COR-L47 (cell line): ENCODE measurements at regions not wholly inside any gene's neighbourhood (a gene's known extent, or its start where the extent isn't known, plus 50 kb on each side); places are given as distances from the start of the nearest gene placed in this dataset.
A peak's percentile ranks its signal among the peaks of the same experiment; 100 is the strongest.

Experiments used
- DNase-seq: peaks from one replicate; lab custom pipeline; 2025; lab: John Stamatoyannopoulos, UW

DNA sequence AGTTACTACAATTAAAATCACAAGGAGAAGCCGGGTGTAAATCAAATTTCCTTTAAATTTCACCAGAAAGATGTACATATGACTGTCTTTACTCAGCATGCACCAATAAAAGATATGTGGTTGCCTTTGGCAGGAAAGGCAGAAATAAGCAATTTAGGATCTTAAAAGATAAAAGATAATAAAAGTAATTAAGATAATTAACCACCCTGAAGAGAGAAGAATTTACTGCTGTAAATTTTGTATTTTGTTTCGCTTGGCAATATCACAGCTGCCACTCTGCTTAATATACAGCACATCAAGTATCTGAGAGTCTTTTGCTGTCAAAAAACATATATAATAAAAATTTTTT is 411.9 kb downstream of the MN1 start:
- DNase-seq = no peak

DNA sequence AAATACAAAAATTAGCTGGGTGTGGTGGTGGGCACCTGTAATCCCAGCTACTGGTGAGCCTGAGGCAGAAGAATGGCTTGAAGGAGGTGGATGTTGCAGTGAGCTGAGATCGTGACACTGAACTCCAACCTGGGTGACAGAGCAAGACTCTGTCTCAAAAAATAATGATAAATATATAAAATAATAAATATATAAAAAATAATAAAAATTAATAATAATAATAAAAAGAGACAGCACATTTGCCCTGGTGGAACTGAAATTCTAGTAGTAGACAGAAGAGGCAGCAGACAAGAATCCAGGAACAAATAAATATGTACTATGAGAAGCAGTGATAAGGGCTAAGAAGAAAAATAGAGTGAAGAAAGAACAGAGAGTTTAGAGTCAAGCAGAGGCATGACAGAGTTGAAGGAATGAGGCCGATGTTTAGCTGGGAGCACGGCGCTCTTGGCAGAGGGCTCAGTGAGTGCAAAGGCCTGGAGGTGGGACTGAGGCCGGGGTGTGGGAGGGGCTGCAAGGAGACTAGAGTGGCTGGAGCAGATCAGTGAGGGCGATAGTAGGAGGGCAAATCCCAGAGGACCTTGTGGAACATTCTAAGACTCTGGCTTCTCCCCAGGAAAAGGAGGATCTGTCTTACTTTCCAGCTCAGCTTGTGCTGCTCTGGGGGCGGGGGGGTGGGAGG is 410.3 kb downstream of the MN1 start:
- DNase-seq = no peak

DNA sequence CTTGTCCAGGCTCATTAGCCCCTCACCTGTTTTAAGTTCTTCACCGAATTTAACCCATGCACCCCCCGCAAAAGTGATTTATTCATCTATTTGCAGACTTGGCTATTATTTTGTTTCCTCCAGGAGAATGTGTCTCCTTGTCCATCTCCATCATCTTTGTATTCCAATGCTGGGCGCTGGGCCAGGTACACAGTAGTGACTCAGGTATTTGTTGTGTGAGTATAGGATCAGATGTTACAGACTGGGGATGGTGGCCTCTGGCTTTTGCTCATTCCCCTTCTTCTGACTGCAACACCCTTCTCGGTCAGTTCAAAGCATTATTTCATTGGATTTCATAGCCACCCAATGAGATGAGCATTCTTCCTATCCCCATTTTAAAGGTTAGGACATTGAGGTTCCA is 408.2 kb downstream of the MN1 start:
- DNase-seq = no peak

DNA sequence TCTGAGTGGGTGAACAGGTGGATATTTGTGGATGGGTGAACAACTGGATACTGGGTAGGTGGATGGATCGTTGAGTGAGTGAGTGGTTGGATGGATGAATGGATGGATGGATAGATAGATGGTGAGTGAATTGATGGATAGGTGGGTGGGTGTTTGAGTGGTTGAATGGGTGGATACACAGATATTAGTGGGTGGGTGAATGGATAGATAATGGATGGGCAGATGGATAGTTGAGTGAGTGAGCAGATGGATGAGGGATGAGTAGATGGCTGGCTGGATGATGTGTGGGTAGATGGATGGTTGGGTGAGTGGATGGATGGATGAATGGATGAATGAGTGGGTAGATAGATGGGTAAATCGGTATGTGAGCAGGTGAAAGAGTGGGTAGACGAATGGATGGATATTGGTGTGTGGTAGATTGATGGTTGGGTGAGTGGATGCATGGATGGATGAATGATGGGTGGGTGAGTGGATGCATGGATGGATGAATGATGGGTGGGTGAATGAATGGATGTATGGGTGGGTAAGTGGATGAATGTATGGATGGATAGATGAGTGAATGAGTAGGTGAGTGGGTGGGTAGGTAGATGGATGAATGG is 406.7 kb downstream of the MN1 start:
- DNase-seq = no peak

DNA sequence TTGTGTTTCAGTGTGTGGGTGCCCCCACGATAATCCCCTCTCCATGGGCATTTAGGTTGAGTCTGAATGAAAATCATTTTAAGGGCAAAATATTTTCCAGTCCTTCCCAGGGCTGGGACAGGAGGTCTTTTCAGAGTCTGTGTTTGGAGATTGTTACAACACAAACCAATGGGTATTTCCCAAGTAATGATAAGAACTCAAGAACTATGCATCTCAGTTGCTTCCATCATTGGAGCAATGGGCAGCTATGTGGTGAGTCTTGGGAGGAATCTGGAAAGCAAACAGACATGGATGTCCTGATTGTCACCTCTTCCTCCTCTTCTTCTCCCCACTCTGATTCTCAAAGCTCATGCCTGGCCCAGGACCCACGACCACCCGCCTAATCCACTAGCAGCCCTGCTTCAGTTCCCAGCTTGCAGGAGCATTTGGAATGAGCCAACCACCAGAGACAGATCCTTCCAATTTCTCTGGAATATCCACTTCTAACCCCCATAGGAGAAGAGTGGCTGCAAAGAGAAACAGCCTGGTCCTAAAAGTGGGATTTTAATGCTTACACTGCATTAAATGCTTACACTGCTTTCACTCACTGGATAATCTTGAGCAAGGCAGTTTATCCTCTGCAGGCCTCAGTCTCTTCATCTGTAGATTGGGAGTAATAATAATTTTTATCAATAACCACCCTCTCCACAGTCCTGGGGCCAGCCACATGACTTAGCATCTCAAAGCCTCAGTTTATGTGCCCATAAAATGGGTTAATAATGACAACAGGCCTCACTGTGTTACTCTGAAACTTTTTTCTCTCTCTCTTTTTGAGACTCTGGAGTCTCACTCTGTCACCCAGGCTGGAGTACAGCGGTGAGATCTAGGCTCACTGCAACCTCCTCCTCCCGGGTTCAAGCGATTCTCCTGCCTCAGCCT is 404.3 kb downstream of the MN1 start:
- no peak for DNase-seq

DNA sequence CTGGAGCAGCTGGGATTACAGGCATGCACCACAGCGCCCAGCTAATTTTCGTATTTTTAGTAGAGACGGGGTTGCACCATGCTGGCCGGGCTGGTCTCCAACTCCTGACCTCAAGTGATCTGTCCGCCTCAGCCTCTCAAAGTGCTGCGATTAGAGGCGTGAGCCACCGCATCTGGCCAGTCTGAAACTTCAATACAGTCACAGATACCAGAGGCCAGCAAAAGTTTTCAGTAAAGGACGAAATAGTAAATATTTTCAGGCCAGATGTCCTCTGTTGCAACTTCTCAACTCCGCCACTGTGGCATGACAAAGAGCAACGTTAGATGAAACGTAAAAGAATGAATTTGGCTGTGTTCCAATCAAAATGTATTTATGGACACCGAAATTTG is 403.6 kb downstream of the MN1 start:
- DNase-seq = no peak

DNA sequence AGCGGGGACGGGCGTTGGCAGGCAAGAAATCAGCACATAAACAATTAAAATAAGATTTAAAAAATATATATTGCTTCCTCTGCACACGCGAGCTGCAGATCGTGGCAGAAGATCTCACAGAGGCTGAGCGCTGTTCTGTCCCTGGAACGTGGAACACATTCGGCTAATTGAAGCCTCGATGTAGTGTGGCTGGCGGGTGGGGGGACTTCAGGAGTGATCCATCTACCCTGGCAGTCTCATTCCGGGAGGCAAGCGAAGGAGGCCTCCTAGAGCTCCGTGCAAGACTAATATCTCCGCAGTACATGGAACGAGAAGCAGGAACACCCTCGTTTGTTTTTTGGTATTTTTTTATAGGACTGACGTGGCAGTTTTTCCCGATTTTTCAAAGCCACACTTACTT is 402.4 kb downstream of the MN1 start:
- no peak for DNase-seq

DNA sequence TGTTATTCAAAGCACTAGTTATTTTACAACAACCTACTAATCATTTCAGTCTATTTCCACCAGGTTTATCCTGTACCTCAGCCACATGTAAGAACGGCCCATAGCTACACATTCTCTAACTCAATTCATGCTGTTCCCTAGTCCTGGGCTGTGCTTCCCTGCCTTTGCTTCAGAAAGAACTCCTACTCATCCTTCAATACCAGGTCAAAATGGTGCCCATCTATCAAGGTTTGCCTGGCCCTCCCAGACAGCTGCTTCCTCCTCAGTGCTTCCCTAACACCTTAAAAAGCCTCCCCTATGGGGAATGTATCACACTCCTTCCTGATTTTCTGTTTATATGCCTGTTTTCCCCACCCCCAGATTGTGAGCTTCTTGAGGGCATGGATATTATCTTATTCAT is 400.7 kb downstream of the MN1 start:
- no peak for DNase-seq

DNA sequence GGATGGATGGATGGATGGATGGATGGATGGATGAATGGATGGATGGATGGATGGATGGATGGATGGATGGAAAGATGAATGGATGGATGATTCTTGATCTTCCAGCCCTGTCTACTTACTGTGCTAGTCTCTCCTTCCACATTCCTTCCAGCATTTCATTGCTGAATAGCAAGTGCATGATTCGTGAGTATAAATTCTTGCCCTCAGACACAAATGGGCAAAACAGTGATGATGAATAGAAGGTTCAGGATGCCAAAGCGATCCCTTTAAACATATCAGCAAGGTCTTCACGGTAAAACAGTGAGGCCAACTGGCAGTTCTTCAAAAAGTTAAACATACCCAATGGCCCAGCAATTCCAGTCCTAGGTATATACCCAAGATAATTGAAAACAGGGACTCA is 400.2 kb downstream of the MN1 start:
- no peak for DNase-seq

DNA sequence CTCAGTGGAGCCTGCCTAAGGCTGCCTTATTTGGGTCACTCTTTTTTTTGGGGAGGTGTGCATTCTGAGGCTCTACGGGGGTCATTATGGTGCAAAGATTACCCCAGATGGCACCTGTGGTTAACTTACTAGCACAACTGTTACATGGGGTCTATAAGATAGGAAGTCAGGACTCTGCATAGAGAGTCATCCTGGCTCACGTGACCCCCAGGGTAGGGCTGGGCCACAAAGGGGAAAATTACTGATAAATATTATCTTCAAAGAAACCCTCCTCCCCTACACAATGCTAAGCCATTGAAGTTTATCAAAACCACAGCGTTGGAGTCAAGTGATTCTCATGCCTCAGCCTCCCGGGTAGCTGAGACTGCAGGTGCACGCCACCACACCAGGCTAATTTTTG is 397.1 kb downstream of the MN1 start:
- no peak for DNase-seq

DNA sequence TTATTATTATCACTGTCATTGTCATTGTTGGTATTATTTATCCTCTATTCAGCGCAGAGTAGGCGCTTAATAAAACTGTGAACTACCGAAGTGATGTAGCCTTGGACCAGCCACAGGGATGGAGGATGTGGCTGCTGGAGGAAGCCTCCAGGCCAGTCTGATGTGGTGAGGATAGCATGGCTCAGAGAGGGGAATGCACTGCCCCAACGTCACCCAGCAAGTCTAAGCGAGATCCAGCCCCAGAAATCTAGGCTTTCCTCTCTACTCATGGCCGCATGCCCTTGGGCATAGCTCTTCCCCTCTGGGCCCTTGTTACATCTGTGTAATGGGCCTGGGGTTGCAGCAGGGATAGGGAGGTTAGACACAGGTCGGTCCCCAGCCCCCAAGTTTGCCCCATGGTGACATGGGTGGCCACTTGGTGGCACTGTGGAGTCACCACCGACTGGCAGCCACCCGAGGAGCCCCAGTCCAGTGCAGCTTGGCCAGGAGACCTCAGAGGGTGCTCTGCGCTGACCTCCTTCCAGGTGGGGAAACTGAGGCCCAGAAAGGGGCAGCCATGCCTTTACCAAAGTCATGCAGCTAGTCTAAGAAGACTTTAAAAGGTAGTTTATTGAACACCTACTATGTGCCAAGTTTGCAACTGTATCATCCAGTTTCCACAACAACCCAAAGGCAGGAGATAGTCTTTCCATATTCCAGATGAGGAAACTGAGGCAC is 395.7 kb downstream of the MN1 start:
- DNase-seq = no peak

DNA sequence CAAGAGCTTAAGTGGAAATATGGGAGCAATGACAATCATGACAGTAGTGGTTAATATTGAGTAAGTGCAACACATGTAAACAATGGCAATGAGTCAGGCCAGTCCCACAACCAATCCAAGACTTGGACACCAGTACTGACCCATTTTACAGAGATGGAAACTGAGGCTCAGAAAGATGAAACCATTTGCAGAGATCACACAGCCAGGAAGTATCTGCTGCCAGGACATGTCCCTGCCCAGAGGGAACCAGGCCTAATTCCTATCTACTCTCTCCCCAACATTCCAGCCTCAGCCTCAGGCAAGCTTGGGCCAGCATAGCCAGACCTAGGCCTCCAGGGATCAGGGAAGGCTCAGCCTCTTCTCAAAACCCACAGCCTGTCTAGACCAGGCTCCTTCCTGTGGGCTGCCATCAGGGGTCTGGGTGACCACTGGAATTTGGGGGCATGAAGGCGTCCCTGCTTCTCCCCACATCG is 395.1 kb downstream of the MN1 start:
- DNase-seq = no peak

DNA sequence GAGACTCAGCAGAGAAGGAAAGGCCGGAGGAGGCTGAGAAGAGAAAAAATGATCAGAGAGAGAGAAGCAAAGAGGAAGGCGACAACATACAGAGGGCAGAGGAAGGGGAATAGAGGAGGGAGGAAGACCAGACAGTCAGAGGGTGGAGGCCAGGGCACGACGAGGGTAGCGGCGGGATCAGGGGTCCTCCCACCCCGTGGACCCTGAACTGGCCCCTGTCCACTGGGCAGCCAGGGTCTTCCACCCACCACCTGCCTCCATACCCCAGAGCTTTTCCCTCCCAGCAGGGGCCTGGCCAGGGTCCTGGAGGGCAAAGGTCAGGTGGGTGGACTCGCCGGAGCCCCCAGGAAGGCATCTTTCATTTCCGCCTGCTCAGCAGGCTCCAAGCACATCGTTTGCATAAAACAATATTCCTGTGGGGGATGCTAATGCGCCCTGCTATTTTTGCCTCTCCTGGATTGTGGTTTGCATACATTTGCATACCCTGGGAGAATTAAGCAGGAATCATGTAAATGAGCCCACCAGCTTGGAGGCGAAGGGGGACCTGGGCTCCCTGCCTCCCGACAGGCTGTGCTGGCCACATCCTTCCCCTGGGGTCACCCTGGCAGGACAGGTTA is 394.1 kb downstream of the MN1 start:
- DNase-seq = no peak

DNA sequence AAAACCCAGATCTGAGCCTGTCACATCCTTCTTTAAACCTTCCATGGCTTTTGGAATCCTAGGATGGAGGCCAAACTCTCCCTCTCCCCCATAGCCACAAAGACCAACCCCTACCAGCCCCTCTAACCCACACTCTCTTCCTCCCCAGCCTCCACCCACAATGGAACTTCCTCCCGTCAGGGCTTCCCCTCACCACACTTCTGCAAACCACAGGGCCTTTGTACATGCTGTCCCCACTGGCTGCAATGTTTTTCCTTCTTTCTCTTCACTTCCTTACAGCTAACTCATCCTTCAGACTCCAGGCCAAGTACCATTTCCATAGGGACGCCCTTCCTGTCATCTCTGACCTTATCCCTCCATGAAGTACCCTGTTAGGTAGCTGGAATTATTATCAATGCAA is 393.5 kb downstream of the MN1 start:
- no peak for DNase-seq

DNA sequence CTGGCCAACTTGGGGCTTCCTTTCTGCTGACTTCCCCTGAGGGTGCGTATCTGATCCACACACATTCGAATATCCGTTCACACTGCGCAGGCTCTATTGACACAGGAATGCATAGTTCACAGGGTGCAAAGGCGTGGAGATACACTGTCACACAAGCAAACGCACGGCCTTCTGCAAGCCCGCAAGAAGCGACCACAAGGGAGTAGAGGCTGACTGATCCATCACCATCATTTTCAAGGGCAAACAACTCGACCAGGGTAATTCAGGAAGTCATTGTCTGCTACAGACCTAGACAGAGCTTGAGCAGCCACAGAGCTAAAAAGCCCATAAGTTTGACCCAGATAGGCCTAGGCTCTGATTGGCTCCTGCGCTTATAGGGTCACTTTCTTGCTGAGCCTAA is 392.3 kb downstream of the MN1 start:
- DNase-seq = no peak

DNA sequence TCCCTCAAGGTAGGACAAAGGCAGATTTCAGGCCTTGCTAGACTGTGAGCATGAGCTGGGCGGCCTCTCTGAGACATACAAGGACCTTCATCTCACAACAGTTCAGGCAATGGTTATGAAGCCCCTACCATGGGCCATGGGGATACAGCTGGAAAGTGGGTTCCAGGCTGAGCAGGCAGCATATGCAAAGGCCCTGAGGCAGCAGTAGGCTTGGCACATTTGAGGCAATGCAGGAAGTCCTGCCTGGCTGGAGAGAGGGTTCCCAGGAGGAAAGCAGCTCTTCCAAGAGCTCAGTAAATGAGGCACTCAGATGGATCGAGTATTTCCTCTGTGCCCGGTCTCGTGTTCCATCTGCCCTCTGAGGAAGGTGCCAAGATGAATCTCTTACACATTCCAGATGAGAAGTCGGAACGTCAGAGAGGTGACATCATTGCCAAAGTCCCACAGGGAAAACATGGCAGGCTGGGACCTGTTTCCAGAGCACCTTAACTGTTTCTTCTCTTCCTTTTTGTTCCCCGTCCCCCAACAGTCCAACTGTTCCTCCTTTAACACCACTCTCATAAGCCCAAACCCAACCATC is 388.6 kb downstream of the MN1 start:
- no peak for DNase-seq

DNA sequence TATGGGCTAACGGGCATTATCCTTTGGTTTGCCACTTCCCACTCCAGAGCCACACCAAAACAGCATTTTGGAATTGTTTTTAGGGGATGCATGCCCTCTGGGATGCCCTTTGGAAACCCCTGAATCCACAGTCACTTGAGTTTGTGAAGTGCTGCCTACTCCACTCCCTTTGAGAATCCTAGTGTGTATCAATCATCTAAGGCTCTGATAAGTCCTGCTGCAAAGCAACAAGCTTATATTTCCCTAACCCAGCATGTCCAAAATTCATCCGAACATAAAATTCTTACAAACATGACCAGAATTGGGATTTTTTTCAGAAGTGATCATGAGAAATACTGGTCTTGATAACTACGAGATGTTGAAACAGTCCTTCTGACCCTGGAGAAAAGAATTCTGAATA is 387.9 kb downstream of the MN1 start:
- DNase-seq = no peak

DNA sequence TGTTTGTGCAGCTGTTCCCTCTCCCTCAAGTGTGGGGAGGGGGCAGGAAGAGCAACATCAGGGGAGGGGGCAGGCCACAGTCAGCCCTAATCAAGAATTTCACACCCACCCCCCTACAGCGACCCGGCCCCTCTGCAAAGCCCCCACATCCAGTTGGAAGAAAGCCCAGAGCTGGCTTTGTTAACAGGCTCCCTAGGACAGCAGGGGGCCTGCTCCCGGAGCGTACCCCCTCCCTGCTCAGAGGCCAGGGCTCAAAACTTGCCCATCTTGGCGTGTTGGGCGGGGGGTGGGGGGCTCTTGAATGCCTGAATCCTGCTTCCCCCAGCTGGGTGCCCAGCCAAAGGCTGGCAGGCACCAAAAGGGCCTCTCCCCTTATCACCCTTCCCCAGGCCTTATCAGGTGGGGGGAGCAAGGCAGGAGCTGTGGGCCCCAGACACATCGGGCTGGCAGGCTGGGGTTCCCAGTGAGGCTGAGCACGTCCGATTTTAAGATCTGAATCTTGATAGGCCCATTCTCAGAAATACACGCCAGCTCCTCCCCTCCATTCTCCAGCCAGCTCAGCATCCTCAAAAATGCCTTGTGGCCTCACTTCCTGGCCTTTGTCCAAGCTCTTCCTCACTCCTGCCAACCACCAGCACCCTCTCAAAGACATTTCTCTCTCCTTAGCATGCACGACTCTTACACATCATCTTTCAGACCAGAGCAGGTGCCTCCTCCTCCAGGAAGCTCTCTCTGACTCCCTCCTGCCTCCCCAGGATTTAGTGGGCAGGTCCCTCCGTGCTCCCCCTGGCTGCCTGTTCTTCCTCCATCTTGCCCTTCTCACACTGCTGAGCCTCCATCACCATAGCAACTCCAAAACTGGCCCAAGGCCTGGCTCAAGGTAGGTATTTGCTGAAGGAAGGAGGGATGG is 384.8 kb downstream of the MN1 start:
- DNase-seq = peak; percentile 98

DNA sequence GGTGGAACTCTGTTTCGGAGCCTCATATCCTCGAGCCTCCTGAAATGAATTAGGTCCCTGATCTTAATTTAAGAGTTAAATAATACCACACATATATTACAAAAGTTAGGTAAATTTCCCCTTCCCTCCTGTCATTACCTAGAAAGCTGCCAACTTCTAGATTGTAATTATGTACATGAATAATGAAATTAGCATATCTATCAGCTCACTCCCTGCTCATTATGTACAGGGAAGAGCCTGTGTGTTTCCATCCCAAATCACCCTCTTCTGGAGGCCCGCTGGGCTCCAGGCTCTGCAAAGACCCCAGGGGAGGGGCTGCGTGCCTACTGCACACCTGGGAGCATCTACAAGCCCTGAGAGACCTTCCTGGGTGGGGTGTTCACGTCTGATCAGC is 384.1 kb downstream of the MN1 start:
- DNase-seq = peak; percentile 67

DNA sequence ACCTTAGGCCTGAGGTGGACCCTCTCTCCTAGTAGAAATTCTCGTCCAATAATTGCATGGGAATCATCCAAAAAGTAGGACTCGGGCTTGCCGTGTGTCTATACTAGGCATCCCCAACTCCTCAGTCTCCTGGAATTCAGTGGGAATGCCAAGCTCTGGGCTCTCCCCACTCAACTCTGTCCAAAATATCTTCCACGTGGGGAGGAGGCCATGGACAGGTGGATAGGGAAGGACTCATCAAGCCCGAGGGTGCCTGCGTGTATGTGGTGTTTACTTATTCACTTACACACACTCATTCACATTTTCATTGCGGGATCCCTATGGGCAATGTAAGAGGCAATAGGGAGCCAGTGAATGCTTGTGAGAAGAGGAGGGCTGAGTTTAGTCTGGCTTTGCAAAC is 383.3 kb downstream of the MN1 start:
- no peak for DNase-seq

DNA sequence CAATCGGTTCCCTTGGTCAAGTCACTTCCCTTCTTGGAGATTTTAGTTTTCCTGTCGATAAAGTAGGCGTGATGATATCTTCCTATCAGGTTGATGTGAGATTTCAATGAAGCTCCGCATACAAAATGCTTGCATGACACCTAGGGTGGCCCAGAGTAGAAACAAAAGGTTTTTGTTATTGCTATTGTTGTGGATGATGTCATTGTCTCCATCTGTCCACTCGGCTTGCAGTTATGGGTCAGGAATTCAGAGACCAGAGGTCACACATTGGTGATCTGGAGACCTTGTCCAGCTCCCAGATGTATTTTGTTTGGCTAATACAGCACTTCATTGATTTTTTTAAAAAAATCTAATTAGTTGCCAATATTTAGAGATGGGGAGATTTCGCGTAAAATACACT is 382.1 kb downstream of the MN1 start:
- DNase-seq = no peak
